Adipocyte (in vitro differentiated cells): ENCODE measurements at regions not wholly inside any gene's neighbourhood (a gene's known extent, or its start where the extent isn't known, plus 50 kb on each side); places are given as distances from the start of the nearest gene placed in this dataset.
A peak's percentile ranks its signal among the peaks of the same experiment; 100 is the strongest.

Experiments
- DNase-seq: peaks from one replicate; pipeline ENCODE4 v3.0.0-alpha.2; 2015; ENCODE audit warnings: low read depth
- H3K27me3 ChIP-seq: replicated peaks from 2 replicates; pipeline ENCODE4 v1.7.0; 2013; ENCODE audit warnings: mild to moderate bottlenecking, low read length, moderate library complexity; ENCODE audit not compliant: control insufficient read depth, insufficient read depth
- H3K36me3 ChIP-seq: 2 replicates; pipeline ENCODE4 v1.7.0; 2013; ENCODE audit warnings: low read length, mild to moderate bottlenecking, moderate library complexity; ENCODE audit not compliant: control insufficient read depth, insufficient read depth, severe bottlenecking
- H3K4me1 ChIP-seq: 2 replicates; pipeline ENCODE4 v1.7.0; 2013; ENCODE audit warnings: mild to moderate bottlenecking, low read length, moderate library complexity; ENCODE audit not compliant: control insufficient read depth, insufficient read depth
- H3K4me3 ChIP-seq: 2 replicates; pipeline ENCODE4 v1.7.0; 2013; ENCODE audit warnings: mild to moderate bottlenecking, low read length, moderate library complexity
- H3K9ac ChIP-seq: 2 replicates; pipeline ENCODE4 v1.7.0; 2013; ENCODE audit warnings: mild to moderate bottlenecking, low read length, moderate library complexity
- H3K9me3 ChIP-seq: 2 replicates; pipeline ENCODE4 v1.7.0; 2013; ENCODE audit warnings: mild to moderate bottlenecking, low read length, moderate library complexity; ENCODE audit not compliant: control insufficient read depth

DNA sequence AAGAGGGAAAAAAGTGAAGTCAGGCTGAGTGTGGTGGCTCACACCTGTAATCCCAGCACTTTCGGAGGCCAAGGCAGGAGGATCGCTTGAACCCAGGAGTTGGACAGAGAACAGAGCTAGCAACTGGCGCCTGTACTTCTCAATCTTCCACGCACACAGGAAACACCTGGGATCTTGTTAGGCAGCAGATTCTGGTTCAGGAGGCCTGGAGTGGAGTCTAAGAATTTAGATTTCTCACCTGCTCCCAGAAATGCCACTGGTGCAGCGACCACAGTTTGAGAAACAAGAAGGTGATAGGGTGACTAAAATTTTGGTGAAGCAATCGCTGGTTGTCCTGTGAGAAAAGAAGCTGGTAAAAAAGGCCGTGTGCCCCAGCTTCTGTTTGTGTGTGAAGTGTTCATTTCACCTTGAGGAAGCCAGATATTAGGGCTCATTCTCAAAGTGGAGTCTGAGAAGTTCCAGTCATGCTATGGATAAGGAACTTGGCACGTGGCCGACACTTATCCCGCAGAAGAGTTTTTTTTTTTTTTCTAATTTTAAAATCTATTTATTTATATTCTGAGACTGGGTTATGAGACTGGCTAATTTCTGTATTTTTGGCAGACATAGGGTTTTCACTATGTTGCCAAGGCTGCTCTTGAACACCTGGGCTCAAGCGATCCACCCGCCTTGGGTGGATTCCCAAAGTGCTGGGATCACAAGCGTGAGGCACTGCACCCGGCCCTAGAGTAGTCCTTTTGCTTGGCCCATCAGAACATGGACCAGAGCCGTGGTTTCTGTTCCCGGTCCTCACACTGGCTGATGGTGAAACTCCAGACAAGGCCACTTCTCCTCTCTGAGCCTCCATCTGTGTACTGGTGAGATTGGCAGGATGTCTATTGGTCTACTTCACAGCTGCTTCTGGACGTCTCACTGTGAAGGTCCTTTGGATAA, 324.6 kb upstream of the PROK2 start:
- no peaks in the 10 kb centered on the region for H3K36me3 ChIP-seq
- no peak overlapping the region for H3K4me3 ChIP-seq
- H3K4me1 ChIP-seq: peaks cover 21% of the 10 kb centered on the region
- no peak for DNase-seq
- no peaks in the 10 kb centered on the region for H3K27me3 ChIP-seq
- no peaks in the 10 kb centered on the region for H3K9me3 ChIP-seq
- no peak overlapping the region for H3K9ac ChIP-seq

DNA sequence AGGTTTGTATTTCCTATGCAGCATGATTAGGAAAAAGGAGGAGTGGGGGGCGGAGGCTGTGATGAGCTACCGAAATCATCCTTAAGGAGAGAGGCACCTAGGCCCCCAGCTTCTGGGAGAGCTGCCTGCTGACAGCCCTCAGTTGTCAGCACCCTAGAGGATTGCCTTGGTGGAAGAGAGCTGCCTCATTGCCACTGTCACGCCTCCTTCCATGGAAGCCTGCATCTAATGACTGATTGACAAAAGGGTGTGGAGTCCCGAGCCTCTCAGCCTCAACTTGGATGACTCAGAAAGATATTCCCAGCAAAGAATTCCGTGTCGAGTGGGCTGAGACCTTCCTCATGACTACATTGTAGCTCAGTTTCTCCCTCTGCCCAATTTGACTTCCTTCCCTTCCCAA, 320.4 kb upstream of the PROK2 start:
- H3K4me3 ChIP-seq: no peak overlapping the region
- DNase-seq: no peak
- peaks cover 8% of the 10 kb centered on the region for H3K27me3 ChIP-seq
- no peak overlapping the region for H3K9ac ChIP-seq
- no peaks in the 10 kb centered on the region for H3K9me3 ChIP-seq
- H3K4me1 ChIP-seq: peaks cover 13% of the 10 kb centered on the region
- H3K36me3 ChIP-seq: no peaks in the 10 kb centered on the region

DNA sequence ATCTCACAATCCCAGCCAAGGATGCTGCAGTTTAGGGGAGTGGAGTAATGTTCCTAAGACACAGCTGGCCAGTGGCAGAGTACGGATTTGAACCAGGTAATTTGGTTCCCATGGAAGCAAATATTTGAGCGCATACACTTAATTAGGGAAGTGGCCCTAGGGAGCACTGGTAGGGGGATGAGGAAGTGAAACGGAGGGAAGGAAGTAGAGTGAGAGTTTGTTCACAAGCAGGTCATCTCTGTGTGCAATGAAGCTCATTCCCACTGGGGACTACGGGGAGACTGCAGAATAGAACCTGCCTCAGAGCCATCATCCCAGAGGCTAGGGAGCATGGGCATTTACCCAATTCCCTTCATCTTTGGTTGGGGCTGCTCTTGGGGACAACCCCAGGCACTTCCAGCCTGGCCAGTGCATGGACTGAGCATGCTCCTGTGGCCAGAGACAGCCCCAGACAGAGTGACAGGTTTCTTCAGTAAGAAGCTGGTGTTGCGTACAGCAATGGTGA, 317.2 kb upstream of the PROK2 start:
- Histone ChIP-seq H3K9me3 (peaks cover 3% of the 10 kb centered on the region), H3K4me1 (peaks cover 14% of the 10 kb centered on the region), H3K4me3 (no peak overlapping the region), H3K9ac (no peak overlapping the region), H3K36me3 (no peaks in the 10 kb centered on the region), H3K27me3 (peaks cover 18% of the 10 kb centered on the region)
- DNase-seq: no peak

DNA sequence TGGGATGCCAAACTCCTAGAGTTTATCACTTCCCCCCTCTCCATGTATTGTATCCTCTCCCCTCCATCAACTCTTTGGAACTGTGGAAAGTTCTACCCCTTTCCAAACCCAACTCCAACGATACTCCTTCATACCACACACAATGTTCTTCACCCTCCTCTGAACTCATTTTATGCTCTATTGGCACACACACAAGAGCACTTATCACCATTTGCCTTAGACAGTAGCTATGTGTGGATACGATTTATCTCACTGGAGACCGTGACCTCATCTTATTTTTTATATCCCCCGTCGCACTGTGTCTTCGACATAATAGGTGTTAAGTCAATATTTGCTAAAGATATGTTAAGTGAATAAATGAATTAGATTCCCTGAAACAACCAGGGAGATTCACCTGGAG, 316.5 kb upstream of the PROK2 start:
- H3K4me3 ChIP-seq: peak overlapping the region; percentile 76

GRCh38 chr3:72100601-72101187, 315.7 kb upstream of the PROK2 start:
- Histone ChIP-seq H3K9ac (peak overlapping the region; percentile 73), H3K27me3 (peaks cover 18% of the 10 kb centered on the region), H3K36me3 (no peaks in the 10 kb centered on the region)

More for the DNA sequence above, 316.5 kb upstream of the PROK2 start:
- peaks cover 6% of the 10 kb centered on the region for H3K9me3 ChIP-seq
- peaks cover 14% of the 10 kb centered on the region for H3K4me1 ChIP-seq
- H3K36me3 ChIP-seq: no peaks in the 10 kb centered on the region
- DNase-seq: no peak
- H3K9ac ChIP-seq: no peak overlapping the region
- peaks cover 18% of the 10 kb centered on the region for H3K27me3 ChIP-seq

GRCh38 chr3:72100080-72100511, 315.1 kb upstream of the PROK2 start:
- peaks cover 6% of the 10 kb centered on the region for H3K9me3 ChIP-seq
- H3K36me3 ChIP-seq: no peaks in the 10 kb centered on the region
- peak overlapping the region; percentile 73 for H3K9ac ChIP-seq
- peaks cover 18% of the 10 kb centered on the region for H3K27me3 ChIP-seq
- no peak for DNase-seq
- H3K4me1 ChIP-seq: peaks cover 22% of the 10 kb centered on the region
- H3K4me3 ChIP-seq: peak overlapping the region; percentile 76

More at GRCh38 chr3:72100601-72101187, 315.7 kb upstream of the PROK2 start:
- Histone ChIP-seq H3K4me3 (peak overlapping the region; percentile 76), H3K9me3 (peaks cover 6% of the 10 kb centered on the region), H3K4me1 (peaks cover 16% of the 10 kb centered on the region)
- peak; percentile 97 for DNase-seq

DNA sequence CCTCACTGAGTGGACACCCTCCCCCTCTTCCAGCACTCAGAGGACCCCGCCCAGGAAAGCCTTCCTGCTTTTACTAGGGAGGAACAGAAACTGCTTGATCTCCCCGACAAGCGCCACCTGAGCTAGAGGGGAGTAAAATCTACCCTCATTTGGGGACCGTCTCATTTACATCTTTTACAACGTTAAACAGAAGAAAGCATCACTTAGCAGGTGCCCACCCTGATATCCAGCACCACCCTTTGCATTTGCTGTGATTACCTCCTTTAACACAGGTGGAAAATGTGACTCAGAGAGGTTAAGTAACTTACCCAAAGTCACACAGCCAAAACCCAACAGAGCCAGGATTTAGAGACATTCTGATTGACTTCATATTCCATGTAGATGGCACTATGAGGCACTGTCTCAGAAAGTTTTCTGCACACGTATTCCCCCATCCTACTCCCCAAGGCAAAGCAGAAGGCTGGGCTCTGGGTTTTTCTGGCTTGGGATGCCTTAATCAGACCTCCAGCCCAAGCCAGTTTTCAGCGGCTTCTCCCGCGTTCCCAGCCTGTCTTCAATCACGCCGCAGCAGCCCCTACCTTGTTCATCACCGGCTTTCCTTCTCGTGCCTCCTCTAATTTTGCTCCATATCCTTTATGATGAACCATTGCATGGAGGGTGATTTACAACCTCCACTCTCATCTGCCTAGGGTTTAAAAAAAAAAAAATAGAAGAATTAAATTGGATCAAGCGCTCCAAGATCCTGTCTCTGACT, 314.6 kb upstream of the PROK2 start:
- peaks cover 6% of the 10 kb centered on the region for H3K9me3 ChIP-seq
- no peak overlapping the region for H3K4me3 ChIP-seq
- no peaks in the 10 kb centered on the region for H3K36me3 ChIP-seq
- DNase-seq: no peak
- H3K4me1 ChIP-seq: peaks cover 22% of the 10 kb centered on the region
- H3K9ac ChIP-seq: no peak overlapping the region
- peaks cover 18% of the 10 kb centered on the region for H3K27me3 ChIP-seq

DNA sequence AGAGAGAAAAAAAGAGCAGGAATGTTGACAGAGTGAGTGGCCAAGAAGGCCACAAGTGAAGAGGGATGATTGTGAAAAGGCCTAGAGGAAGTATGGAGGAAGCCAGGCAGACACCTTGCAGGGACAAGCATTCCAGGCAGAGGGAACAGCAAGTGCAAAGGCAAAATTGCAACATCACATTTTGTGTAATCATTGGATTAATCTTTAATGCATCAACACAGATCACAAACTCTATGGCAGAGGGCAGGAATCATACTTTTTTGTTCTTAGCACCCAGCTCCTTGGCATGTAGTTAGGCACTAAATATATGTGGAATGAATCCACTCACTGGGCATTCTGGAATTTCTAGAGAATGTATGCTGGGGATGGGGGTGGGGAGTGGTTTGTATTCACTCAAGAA, 312.1 kb upstream of the PROK2 start:
- no peak overlapping the region for H3K4me3 ChIP-seq
- no peaks in the 10 kb centered on the region for H3K36me3 ChIP-seq
- no peak overlapping the region for H3K9ac ChIP-seq
- peaks cover 22% of the 10 kb centered on the region for H3K4me1 ChIP-seq
- peaks cover 6% of the 10 kb centered on the region for H3K9me3 ChIP-seq
- no peak for DNase-seq
- H3K27me3 ChIP-seq: peaks cover 23% of the 10 kb centered on the region

- H3K9ac ChIP-seq: no peak overlapping the region
- H3K4me3 ChIP-seq: no peak overlapping the region
- H3K4me1 ChIP-seq: peaks cover 11% of the 10 kb centered on the region
- peaks cover 6% of the 10 kb centered on the region for H3K9me3 ChIP-seq
- peak; percentile 21 for DNase-seq
- H3K27me3 ChIP-seq: peaks cover 29% of the 10 kb centered on the region
- H3K36me3 ChIP-seq: no peaks in the 10 kb centered on the region
Observed at GRCh38 chr3:72095521-72095920, 310.6 kb upstream of the PROK2 start.

DNA sequence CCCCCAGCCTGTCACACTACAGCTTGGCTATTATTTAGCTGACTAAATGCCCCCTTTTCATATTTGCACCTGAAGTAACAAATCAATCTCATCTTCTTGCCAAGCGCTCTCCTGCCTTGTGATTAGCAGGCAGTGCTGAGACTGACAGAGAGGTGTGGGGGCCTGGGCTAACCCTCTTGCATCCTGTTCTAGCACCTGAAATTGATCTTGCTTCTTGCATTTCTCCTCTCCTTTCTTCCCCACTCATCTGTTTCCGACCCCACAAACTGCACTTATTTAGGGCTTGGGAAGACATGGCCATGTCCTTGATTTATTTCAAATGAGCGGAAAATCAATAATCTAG, 309.0 kb upstream of the PROK2 start:
- no peak overlapping the region for H3K4me3 ChIP-seq
- no peak for DNase-seq
- H3K4me1 ChIP-seq: peaks cover 7% of the 10 kb centered on the region
- H3K36me3 ChIP-seq: no peaks in the 10 kb centered on the region
- peaks cover 6% of the 10 kb centered on the region for H3K9me3 ChIP-seq
- H3K27me3 ChIP-seq: peaks cover 26% of the 10 kb centered on the region
- H3K9ac ChIP-seq: no peak overlapping the region
